NCI-H748 (cell line): ENCODE measurements at regions not wholly inside any gene's neighbourhood (a gene's known extent, or its start where the extent isn't known, plus 50 kb on each side); places are given as distances from the start of the nearest gene placed in this dataset.
A peak's percentile ranks its signal among the peaks of the same experiment; 100 is the strongest.

Experiments
- DNase-seq: peaks from one replicate; lab custom pipeline; 2025; ENCODE audit not compliant: unreplicated experiment; lab: John Stamatoyannopoulos, UW

DNA sequence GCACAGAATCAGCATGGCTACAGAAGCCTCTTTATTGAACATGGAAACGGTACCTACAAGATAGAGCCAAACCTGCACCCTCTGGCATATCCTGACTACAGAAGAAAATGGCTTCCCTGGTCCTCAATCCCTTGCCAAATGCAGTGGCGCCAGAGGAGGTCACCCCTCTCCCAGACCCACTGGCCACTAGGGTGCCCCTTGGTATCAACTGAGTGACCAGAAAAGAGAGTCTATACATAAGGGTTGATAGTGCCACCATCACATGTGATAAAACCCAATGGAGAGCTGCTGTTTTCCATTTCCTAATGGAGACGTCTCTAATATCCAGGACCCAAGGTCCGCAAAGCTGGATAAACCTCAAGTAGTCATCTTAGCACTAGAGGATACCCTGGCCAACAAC is 52.7 kb upstream of the ALK start:
- DNase-seq: no peak

DNA sequence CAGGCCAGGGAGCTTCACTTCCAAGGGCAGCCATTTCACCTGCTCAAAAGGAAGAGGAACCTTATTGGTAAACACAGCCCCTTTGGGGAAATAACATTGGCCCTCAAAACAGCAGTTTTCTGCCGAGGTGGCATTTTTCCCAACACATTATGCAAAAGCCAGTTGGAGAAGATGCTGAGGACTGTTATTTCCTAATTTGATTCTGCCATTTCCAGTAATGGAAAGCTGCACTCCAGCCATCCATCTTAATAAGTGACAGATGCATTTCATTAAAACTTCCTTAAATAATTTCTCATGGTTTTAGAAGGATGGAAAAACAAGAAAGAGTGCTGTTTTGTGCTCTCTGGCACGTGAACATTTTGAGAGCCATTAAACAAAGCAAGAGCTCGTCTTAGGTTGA is 55.9 kb upstream of the ALK start:
- no peak for DNase-seq

DNA sequence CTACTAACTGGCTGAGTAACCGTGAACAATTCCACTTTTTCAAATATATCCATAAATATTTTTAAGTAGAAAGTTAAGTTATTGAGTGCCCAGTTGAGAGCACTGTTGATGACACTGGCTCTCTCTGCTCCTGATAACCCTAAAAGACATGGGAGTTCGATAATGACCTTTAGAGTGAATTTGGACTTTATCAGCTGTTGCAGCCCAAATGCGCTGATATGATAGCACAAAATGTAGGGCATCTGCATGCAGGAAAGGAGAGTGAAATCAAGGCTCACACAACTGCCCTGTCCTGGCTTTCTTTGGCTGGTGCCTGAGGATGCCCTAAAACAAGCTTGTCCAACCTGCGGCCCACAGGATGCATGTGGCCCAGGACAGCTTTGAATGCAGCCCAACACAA is 60.0 kb upstream of the ALK start:
- no peak for DNase-seq

DNA sequence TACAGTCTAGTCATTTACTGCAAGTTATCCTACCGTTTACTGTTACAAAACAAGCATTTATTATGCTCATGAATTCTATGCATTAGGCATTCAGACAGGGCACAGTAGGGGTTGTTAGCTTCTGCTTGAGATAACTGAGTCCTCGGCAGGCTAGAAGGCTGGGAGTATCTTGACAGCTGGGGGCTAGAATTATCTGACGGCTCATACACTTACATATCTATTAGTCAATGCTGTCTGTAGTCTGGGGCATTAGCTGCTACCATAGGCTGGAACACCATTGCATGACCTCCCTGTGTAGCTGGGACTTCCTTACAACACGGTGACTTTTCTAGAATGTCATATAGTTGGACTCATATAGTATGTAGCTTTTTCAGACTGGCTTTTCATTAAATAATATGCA is 61.9 kb upstream of the ALK start:
- DNase-seq: no peak

DNA sequence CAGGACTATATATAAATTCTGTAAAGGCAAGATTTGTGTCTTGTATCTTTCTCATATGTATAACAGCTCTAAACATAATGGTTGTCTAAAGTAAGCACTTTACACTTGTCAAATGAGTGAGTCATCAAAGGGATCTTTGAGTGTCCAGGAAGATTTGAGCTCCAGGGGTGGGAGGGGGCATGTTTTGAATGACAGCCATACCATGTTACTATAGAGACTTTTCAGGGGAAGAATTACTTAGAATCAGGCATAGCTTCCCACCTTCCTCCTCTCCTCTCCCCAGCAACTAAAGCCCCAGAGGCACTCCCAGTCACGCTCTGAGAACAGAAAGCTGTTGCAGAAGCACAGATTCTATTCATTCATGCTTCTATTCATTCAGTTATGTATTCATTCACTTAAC is 65.8 kb upstream of the ALK start:
- no peak for DNase-seq

DNA sequence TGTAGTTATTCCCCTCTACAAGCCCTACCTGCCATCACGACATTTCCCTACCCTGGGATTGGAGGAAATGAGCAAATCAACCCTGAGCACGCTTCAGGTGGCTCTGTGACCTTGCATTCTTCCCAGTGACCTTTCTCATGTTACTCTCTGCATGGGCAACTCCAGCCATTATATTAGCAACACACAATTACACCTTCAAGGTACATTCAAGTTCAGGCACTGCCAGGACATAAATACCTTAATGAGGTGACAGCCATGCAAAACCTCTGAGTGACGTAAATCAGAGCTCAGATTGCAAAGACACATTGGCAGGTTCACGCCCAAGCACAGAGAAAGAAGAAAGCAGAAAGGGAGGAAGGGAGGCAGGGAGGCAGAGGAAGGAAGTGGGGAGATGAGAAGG is 68.7 kb upstream of the ALK start:
- no peak for DNase-seq

DNA sequence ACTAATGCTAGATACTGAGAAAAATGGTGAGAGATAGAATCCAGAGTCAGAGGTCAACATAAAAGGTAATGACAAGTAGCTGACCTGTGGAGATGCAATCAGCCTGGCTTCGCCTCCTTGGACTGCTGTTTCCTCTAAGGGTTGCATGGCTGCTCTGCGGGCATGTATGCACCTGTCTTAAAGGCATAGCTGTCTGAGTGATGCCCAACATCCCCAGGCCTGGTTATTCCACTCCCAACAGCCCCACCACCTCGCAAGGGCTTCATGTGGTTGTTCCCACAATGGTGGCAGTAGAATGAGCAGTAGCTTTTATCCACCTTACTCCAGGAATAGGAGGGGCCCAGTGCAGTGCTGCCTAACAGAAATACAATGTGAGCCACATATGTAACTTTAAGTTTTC is 69.7 kb upstream of the ALK start:
- no peak for DNase-seq

DNA sequence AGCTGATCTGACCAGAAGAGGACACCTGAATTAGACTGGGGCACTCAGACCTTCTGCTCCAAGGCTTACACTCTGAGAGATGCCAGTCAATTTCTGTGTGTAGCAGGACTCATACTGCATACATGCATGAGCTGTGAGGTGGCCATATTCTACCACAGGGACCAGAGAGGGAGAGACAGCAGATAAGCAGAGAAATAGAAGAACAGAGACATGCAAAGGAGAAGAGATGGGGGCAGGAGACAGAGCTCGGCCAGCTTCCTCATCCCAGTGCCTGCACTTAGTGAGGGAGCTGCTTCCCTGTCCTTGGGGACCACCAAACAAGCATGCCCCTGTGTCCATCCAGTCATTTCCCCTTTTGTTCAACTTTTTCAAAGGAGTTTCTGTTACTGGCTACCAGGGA is 73.9 kb upstream of the ALK start:
- no peak for DNase-seq

DNA sequence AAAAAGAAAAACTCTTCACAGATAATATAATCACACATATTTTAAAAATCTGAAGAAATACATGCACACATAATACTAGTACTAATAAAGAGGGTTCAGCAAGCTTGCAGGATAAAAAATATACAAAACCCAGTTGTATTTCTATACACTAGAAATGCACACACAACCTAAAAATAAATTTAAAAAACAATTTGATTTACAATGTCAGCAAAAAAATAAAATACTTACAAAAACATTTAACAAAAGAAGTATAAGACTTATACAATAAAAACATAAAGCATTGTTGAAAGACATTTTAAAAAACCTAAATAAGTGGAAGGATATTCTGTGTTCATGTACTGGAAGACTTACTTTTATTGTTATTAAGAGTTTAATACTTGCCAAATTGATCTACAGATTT is 81.7 kb upstream of the ALK start:
- no peak for DNase-seq

DNA sequence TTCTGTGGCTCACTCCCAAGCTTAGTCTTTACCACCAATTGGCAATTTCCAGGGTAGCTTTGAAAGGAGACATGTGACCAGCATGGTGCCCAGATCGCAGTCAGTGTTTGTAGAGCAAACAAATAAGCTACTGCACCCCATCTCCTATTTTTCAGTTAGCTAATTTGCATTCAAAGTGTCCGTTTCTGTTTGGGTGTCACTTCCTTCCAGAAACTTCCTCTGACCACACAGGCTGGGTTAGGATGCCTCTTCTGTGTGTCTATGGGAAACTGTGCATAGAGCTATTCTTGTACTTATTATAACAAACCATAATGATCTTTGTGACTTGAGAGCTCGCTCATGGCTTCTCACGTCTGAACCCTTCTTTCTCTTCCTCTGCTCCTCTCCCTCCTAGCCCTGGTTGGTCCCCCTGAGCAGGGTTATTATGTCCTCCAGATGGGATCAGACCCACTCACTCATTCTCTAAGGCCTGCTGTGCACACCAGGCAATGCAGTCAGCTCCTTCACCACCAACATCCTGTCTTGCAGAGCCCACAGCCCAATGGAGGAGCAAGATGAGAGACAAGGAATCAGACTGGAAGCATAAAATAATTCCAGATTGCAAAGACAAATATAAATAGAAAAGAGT is 101.2 kb upstream of the ALK start:
- no peak for DNase-seq

DNA sequence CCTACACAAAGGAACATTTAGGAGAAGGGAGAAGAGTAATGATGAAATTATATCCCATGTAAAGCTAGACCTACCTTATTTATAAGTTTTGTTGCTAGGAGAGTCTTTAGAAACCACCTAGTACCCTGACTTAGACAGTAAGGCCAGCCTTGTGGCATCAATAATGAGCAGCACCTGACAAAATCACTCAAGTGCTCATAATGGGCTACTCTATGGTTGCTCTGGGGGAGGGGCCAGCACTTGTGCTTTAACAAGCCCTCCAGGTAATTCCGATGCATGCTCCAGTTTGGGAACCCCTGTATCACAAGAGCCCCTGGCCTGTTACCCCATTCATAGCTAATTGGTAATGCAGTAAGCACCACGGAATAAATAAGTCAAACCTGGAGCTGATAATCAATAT is 102.9 kb upstream of the ALK start:
- DNase-seq: no peak

DNA sequence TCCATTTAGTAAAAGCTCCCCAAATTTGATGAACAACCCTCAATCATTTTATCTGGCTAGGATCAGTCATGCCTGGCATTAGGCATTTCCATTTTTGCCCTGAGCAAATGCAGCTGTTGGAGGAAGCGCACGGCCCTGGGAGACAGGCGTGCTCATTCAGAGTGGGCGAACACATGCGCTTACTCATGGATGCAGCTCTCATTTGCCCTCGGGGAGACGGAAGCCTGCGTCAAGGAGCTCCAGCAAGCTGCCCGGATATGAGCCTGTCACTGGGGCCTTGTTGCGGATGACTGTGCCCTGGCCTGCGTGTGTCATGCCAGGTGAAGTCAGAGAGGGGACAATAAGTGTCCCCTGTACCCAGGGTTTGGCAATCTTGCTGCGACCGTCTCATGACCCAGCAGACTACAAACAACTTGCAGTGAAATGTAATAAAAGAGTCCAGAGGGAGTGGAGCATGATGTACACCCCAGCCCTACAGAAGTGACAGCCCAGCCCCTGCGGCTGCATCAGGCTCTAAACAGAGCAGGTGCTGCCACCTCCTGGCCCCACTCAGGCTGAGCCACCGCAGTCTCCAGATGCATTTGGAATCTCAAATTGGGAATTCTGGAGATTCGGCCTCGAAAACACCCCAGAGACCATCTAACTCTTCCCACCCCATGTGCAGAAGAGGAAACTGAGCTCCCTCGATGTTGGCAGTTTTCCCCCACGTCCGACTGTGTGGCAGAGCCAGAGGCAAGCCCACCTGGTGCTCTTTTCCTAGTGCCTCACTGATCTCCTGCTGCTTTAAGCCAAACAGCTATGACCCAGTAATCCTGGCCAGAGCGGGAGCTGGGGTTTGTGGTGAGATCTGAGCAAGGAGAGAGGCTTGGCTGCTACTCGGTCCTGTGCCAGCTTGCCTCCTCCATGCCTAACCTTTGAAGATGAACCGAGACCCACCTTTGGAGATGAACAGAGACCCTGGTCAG is 105.0 kb upstream of the ALK start:
- DNase-seq: peak; percentile 11

DNA sequence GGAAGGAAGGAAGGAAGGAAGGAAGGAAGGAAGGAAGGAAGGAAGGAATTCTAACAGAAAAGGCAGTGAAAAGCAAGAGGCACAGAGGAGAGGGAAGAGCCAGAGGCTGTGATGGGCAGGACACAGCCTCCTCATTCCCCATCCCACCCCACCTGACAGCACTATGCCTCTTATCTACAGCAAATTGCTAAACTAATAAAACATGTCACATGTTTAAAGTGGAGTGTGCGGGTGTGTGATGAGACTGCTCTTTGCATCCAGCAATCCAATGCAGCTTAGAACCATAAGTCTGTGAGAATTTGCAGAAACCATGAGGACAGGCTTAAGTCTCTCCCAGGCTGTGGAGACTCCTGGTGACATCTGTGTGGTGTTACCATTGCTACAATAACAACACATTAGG is 108.4 kb upstream of the ALK start:
- no peak for DNase-seq

DNA sequence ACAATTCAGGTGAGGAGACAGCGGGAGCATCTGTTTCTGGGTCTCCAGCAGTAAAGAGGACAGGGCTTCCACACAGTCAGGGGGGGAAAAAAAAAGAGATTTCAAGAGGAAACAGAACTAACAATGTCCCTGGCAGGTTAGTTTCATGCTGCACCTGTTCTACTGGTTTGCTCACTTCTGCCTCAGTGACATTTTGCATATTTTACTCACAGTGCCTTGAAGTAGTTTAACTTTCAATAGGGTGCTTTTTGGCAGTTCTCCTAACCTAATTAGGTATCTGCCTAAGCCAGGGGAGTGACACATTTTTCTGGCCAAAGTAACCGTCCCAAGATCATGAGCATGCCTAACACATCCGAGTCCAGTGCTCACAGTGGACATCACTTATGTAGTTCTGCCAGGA is 109.0 kb upstream of the ALK start:
- no peak for DNase-seq

DNA sequence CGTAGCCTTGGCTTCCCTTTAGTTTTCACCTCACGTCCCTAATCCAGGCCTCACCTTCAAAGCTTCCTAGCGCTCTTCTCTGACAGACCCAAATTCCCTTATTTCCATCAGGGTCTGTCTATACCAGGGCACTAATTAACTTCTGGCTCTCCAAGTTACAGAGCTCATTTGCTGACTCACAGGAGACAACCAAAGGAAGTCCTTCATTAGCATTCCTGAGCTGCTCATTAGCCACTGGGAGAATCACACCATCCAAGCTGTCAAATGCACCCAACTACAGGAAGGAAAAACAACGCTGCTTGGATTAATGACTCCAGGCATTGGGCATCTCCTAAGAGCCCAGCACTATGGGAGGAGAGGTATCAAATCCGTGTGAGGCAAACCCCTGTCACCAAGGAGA is 109.8 kb upstream of the ALK start:
- no peak for DNase-seq

DNA sequence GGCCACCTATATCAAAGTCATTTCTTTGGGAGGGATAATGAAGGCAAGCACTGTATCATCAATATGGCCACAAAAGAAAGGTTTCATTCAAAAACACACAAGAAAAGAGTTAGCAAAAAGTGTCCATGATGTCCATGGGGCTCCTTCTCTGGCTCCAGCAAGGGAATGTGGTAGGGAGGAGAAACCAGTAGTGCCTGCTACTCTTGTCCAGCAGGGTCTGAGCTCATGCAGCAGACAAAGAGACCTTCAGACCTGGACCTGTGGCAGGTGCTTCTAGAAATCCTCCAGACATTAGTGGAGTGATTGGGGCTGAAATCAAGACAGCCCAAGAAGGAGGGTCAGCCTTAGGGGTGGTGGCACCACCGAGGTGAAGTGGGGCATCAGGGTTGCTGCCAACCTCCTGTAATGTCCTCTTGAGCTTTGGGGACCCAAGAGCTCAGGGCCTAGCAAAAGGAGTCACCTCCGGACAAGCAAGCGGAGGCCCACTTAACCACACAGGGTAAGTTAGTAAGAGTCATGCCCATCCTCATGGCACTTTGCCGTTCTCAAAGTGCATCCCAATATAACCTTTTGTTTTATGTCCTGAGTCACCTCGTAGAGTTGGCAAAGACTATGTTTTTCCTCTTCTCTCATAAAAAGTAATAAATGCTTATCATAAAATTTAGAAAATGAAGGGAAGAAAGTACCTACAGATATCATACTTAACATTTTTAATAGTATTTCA is 112.6 kb upstream of the YPEL5 start:
- no peak for DNase-seq

DNA sequence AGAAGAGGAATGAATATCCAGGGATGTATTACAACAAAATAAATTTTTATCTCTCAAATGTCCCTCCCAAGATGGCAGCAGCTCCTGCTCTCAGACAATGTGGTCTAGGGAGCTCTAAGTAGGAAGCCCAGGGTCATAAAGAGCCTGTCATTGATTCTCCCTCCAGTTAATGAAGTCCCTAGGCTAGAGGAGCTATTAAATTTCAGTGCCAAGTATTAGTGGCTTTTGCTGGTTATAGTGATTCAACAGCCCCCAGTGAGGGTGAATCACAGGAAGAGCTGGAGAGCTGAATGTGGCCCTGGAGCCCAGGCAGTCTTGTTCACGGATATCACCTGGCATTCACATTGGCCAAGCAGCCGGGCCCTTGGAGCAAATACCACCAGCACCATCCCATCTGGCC is 109.8 kb upstream of the YPEL5 start:
- DNase-seq: no peak

DNA sequence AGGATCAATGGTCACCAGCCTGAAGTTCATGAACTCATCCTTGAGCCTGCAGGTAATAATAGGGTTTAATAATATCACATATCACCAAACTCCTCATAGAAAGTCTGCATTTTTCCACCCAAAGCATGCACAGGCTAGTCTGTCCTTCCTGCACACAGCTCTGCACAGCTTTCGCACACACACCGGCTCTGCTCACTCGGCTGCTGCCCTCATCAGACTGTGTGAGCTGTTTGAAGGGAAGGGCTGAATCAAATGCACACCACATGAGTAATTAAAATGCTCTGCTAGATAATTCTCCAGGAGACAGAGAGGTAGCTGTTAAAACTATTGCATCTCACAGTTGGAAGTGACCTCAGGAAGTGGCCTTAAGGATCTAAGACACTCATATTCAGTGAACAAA is 108.4 kb upstream of the YPEL5 start:
- no peak for DNase-seq

DNA sequence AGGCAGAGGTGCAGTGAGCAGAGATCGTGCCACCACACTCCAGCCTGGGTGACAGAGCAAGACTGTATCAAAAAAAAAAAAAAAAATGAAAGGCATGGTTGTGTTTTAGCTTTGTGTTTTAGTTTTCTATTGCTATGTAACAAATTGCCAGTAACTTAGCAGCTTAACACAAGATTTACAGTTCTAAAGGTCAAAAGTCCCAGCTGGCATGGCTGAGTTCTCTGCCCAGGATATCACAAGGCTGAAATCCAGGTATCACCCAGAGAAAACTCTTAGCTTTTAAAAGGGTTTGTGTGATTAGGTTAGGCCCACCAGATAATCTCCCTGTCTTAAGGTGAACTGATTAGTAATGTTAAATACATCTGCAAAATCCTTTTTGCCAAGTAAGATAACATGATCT is 107.7 kb upstream of the YPEL5 start:
- DNase-seq: no peak

DNA sequence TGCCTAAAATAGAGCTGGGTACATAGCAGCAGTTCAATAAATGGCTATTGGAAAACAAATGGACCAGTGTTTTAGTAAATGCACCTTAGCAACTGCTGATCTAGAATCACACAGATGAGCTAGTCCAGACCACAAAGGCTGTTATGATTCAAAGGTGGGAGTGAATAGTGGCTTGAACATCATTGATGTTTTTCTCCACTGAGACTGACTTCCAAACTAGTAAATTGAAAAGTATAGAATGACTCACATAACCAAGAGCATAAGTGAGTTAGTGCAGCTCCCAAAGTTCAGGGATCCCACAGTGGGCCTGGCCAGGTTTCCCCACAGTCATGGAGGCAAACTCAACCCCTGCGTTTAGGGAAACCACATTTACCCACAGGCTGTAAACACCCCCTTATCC is 106.7 kb upstream of the YPEL5 start:
- no peak for DNase-seq

DNA sequence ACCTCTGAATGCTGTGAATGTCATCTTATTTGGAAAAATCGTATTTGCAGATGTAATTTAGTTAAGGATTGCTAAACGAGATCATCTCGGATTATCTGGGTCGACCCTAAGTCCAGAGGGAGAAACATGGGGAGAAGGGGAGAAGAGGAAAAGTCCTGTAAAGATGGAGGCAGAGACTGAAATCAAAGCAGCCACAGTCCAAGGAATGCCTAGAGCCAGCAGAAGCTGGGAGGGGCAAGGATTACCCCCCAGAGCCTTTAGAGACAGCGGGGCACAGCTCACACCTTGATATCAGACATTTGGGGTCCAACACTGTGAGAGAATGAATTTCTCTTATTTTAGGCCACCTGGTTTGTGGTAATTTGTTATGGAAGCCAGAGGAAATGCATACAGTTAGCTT is 104.9 kb upstream of the YPEL5 start:
- DNase-seq: no peak

DNA sequence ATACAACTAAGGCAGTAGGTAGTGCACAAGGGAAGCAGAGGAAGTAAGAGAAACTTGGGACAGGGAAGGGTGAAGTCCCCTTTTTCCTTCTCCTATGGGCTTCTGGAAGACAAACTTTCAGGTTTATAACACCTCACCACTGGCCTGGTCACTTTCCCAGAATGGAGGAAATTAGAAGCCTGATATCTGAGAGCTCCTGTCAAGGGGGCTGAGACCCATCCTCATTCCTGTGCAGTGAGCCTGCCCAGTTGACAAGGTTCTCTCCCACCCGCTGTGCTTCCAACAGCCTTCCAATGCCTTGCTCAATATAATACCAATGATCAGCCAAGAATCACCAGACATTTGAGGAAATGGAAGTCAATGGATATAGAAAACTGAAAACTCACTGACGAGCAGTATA is 100.4 kb upstream of the YPEL5 start:
- DNase-seq: no peak
